Smooth muscle cell (in vitro differentiated cells): ENCODE measurements at regions not wholly inside any gene's neighbourhood (a gene's known extent, or its start where the extent isn't known, plus 50 kb on each side); places are given as distances from the start of the nearest gene placed in this dataset.

Source experiments
- DNase-seq: peaks from one replicate; lab custom pipeline; 2025; ENCODE audit not compliant: unreplicated experiment; lab: John Stamatoyannopoulos, UW
- H2AFZ ChIP-seq: fragments of 200-600 bp; sonication (generic); 2 replicates; pipeline ENCODE4 v1.6.0; 2016; ENCODE audit warnings: antibody characterized with exemption, low read depth, mild to moderate bottlenecking
- H3F3A ChIP-seq: fragments of 200-600 bp; sonication (generic); 2 replicates; pipeline ENCODE4 v1.6.0; 2017; ENCODE audit warnings: antibody characterized with exemption, low read depth
- H3K27ac ChIP-seq: fragments of 200-600 bp; sonication (generic); 2 replicates; pipeline ENCODE4 v1.5.1; 2016; ENCODE audit warnings: low read depth, mild to moderate bottlenecking
- H3K27me3 ChIP-seq: fragments of 200-600 bp; sonication (generic); 2 replicates; pipeline ENCODE4 v1.6.1; 2016; ENCODE audit warnings: low read depth, mild to moderate bottlenecking
- H3K36me3 ChIP-seq: fragments of 200-600 bp; sonication (generic); 2 replicates; pipeline ENCODE4 v1.5.1; 2016; ENCODE audit warnings: low read depth
- H3K4me1 ChIP-seq: fragments of 200-600 bp; sonication (generic); 2 replicates; pipeline ENCODE4 v1.5.1; 2016; ENCODE audit warnings: low read depth
- H3K4me2 ChIP-seq: fragments of 200-600 bp; sonication (generic); 2 replicates; pipeline ENCODE4 v1.6.0; 2016; ENCODE audit warnings: mild to moderate bottlenecking
- H3K4me3 ChIP-seq: fragments of 200-600 bp; sonication (generic); 2 replicates; pipeline ENCODE4 v1.5.1; 2016; ENCODE audit warnings: mild to moderate bottlenecking
- H3K79me2 ChIP-seq: fragments of 200-600 bp; sonication (generic); 2 replicates; pipeline ENCODE4 v1.6.0; 2016; ENCODE audit warnings: low read depth, mild to moderate bottlenecking
- H3K9ac ChIP-seq: fragments of 200-600 bp; sonication (generic); 2 replicates; pipeline ENCODE4 v1.6.0; 2016; ENCODE audit warnings: low read depth
- H3K9me3 ChIP-seq: fragments of 200-600 bp; sonication (generic); replicated peaks from 2 replicates; pipeline ENCODE4 v1.5.1; 2016; ENCODE audit warnings: low read depth
- H4K20me1 ChIP-seq: fragments of 200-600 bp; sonication (generic); 2 replicates; pipeline ENCODE4 v1.6.0; 2016; ENCODE audit warnings: low read depth
- WGBS: methylation state at CpG from one replicate; pipeline ENCODE4 v1.1.7; 2016; ENCODE audit warnings: low lambda C conversion rate; 5-methylcytosine and 5-hydroxymethylcytosine counted together
- TF ChIP-seq, protein P1 (sequence below): fragments of 200-600 bp; sonication (generic); IDR thresholded peaks from 2 replicates; pipeline ENCODE4 v1.5.1; 2017; ENCODE audit warnings: borderline replicate concordance, mild to moderate bottlenecking, antibody characterized with exemption; ENCODE audit not compliant: insufficient read depth, poor library complexity, severe bottlenecking

DNA sequence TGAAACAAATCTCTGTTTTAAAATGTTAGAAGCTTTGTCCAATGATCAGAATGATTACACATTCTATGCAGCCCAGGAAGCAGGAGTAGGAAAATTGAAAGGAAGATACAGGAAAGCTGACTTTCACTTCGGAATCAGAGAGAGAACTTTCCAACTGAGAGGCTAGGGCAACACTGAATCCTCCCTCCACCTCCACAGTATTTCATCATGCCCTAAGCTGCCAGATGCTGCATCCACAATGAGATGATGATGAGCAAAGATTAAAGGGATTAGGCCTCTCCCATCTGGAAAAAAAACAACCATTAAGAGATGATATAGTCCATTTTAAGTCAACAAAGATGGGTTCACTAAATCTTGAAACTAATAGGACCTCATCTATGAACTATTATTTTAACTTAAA, 215.6 kb downstream of the GPR37 start:
- TF ChIP-seq, protein P1, sequence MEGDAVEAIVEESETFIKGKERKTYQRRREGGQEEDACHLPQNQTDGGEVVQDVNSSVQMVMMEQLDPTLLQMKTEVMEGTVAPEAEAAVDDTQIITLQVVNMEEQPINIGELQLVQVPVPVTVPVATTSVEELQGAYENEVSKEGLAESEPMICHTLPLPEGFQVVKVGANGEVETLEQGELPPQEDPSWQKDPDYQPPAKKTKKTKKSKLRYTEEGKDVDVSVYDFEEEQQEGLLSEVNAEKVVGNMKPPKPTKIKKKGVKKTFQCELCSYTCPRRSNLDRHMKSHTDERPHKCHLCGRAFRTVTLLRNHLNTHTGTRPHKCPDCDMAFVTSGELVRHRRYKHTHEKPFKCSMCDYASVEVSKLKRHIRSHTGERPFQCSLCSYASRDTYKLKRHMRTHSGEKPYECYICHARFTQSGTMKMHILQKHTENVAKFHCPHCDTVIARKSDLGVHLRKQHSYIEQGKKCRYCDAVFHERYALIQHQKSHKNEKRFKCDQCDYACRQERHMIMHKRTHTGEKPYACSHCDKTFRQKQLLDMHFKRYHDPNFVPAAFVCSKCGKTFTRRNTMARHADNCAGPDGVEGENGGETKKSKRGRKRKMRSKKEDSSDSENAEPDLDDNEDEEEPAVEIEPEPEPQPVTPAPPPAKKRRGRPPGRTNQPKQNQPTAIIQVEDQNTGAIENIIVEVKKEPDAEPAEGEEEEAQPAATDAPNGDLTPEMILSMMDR = no peak
- Histone ChIP-seq H3K27me3 (no peaks in the 10 kb centered on the region), H3K9ac (no peak overlapping the region), H3K4me3 (no peak overlapping the region), H3K36me3 (no peaks in the 10 kb centered on the region), H3F3A (no peaks in the 10 kb centered on the region), H3K4me1 (no peaks in the 10 kb centered on the region), H3K4me2 (peak overlapping the region; percentile 57), H3K9me3 (no peaks in the 10 kb centered on the region), H3K79me2 (no peaks in the 10 kb centered on the region), H4K20me1 (no peaks in the 10 kb centered on the region), H2AFZ (peak overlapping the region; percentile 56), H3K27ac (no peak overlapping the region)
- WGBS = 42% methylated on average over 1 of the region's 1 CpG
- no peak for DNase-seq

DNA sequence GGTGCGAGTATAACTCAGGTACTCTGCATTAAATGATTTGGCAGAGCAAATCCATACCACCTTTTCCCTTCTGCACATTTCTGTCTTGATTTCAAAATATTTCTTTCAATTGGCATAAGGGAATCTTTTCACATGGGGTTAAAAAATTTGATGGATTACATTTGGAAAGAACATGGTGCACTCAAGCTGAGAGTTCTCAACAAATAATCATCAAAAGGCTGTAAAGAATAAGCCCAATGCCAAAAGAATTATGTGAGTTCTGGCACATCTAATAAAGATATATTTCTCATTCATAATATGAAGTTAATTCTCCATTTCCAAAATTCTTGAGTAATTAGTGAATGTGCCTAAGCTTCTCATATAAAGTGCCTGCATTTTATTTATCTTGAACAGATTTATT, 223.1 kb downstream of the GPR37 start:
- Histone ChIP-seq H3K27ac (no peak overlapping the region), H3K4me1 (no peaks in the 10 kb centered on the region), H3K9me3 (no peaks in the 10 kb centered on the region), H3F3A (no peaks in the 10 kb centered on the region), H3K4me3 (no peak overlapping the region), H3K79me2 (no peaks in the 10 kb centered on the region), H2AFZ (no peak overlapping the region), H3K9ac (no peak overlapping the region), H3K27me3 (no peaks in the 10 kb centered on the region), H4K20me1 (no peaks in the 10 kb centered on the region), H3K36me3 (no peaks in the 10 kb centered on the region), H3K4me2 (no peak overlapping the region)
- TF ChIP-seq, protein P1 = no peak
- 97% methylated on average over 1 of the region's 1 CpG for WGBS
- no peak for DNase-seq

DNA sequence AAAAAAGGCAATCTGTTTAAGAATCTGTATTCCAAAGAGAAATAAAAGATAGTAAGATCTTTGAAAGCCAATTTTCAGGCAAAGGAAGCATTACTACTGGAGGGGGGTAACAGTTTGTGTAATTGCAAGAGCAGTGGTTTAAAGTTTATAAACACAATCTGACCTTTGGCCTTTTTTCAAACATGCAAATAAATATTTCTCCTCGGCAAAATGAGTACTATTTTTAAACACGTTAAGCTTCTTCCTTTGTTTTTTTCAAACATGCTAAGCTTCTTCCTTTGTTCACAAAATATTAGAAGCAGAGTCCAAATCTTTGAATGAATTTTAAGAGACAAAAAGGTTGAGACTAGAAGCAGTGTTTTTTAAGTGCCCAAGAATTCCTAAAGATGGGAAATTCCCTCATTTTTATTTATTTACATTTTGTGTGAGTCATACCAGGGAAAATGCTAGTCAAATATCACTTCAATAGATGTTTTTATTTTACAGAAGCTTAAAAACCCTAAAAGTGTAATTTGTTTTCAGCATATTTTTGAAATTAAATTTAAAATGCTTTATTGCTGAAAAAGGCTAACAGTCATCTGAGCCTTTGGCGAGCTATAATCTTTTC, 229.3 kb downstream of the GPR37 start:
- Histone ChIP-seq H2AFZ (peak overlapping the region; percentile 82), H3F3A (peaks cover 3% of the 10 kb centered on the region), H3K4me3 (no peak overlapping the region), H3K4me2 (peak overlapping the region; percentile 79), H3K9ac (peak overlapping the region; percentile 46), H3K36me3 (no peaks in the 10 kb centered on the region), H3K9me3 (no peaks in the 10 kb centered on the region), H3K79me2 (no peaks in the 10 kb centered on the region), H4K20me1 (no peaks in the 10 kb centered on the region), H3K27ac (peak overlapping the region; percentile 58), H3K27me3 (no peaks in the 10 kb centered on the region), H3K4me1 (peaks cover 10% of the 10 kb centered on the region)
- TF ChIP-seq, protein P1 = no peak
- DNase-seq = no peak
- 45% methylated on average over 3 of the region's 3 CpGs for WGBS

DNA sequence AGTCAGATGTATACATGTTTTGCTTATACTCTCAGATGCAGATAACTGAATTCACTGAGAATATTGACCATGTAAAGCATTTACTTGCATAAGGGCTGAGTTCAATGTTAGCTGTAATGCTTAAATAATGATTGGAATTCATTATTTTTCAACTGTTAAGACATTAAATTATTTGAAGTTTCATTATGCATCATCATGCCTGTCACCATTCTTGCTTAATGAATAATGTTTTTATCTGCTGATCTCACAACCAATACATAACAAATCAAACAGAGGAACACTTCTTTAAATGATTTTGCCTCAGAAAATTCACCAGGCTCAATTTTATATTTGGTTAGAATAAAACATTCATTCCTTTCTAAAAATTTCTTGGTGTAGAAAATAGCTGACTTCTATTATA, 233.4 kb downstream of the GPR37 start:
- Histone ChIP-seq H2AFZ (no peak overlapping the region), H3K4me3 (no peak overlapping the region), H3K4me2 (no peak overlapping the region), H3K27me3 (no peaks in the 10 kb centered on the region), H3K27ac (no peak overlapping the region), H3K79me2 (no peaks in the 10 kb centered on the region), H3K9ac (no peak overlapping the region), H3K9me3 (no peaks in the 10 kb centered on the region), H3K36me3 (no peaks in the 10 kb centered on the region), H3F3A (peaks cover 3% of the 10 kb centered on the region), H3K4me1 (peaks cover 10% of the 10 kb centered on the region), H4K20me1 (no peaks in the 10 kb centered on the region)
- TF ChIP-seq, protein P1 = no peak
- no peak for DNase-seq
